Activated CD4-positive, alpha-beta memory T cell treated with anti-CD3 and anti-CD28 coated beads, Interleukin-2, amount 10 ng/mL, durations not matched to agents 7 days and 5 days (primary cell): ENCODE measurements at regions not wholly inside any gene's neighbourhood (a gene's known extent, or its start where the extent isn't known, plus 50 kb on each side); places are given as distances from the start of the nearest gene placed in this dataset.

Source experiments
- CTCF ChIA-PET: fragments of 350-600 bp; sonication (Branson Sonifier 250); formaldehyde crosslinking; loops from one replicate; lab custom pipeline; 2021; ENCODE audit warnings: antibody characterized with exemption, inconsistent platforms; lab: Charles Lee
- POLR2A ChIA-PET: fragments of 350-600 bp; sonication (Branson Sonifier 250); formaldehyde crosslinking; loops from one replicate; lab custom pipeline; 2021; ENCODE audit warnings: antibody characterized with exemption; lab: Charles Lee
- DNase-seq: peaks from one replicate; pipeline ENCODE4 v3.0.0-alpha.2; 2020
- H3K27ac Mint-ChIP-seq: one replicate; pipeline ENCODE4 v1.8.0; 2021; ENCODE audit warnings: mild to moderate bottlenecking, mixed read lengths
- H3K27me3 Mint-ChIP-seq: one replicate; pipeline ENCODE4 v1.8.0; 2021; ENCODE audit warnings: mixed read lengths
- H3K36me3 Mint-ChIP-seq: one replicate; pipeline ENCODE4 v1.8.0; 2021; ENCODE audit warnings: low read depth, mixed read lengths
- H3K4me1 Mint-ChIP-seq: one replicate; pipeline ENCODE4 v1.8.0; 2021; ENCODE audit warnings: mixed read lengths
- H3K4me3 Mint-ChIP-seq: one replicate; pipeline ENCODE4 v1.8.0; 2021; ENCODE audit warnings: mild to moderate bottlenecking, mixed read lengths
- H3K9me3 Mint-ChIP-seq: one replicate; pipeline ENCODE4 v1.8.0; 2021; ENCODE audit warnings: mixed read lengths

- CTCF ChIA-PET, result no interaction called here
- no peak for DNase-seq
- H3K4me1 Mint-ChIP-seq, result no peaks in the 10 kb centered on the region
Measured at GRCh38 chrX:39836802-39837420, 260.8 kb downstream of the BCOR start.

GRCh38 chrX:39837688-39838087 lies 260.1 kb downstream of the BCOR start:
- POLR2A ChIA-PET, result no interaction called here
- no peak for DNase-seq

More at GRCh38 chrX:39836802-39837420, 260.8 kb downstream of the BCOR start:
- Mint-ChIP-seq H3K27me3 (no peaks in the 10 kb centered on the region), H3K27ac (no peak overlapping the region), H3K36me3 (no peaks in the 10 kb centered on the region), H3K9me3 (no peaks in the 10 kb centered on the region), H3K4me3 (no peak overlapping the region)
- POLR2A ChIA-PET, result interaction anchor here (0.8 kb wide), 1 partner anchor 17 kb away, joined by 3 read pairs; no protein-coding TSS in a partner anchor

GRCh38 chrX:39839371-39839770 lies 258.4 kb downstream of the BCOR start:
- Mint-ChIP-seq H3K27ac (no peak overlapping the region), H3K4me3 (no peak overlapping the region), H3K27me3 (no peaks in the 10 kb centered on the region), H3K36me3 (no peaks in the 10 kb centered on the region), H3K4me1 (no peaks in the 10 kb centered on the region), H3K9me3 (no peaks in the 10 kb centered on the region)
- no peak for DNase-seq
- ChIA-PET POLR2A (no interaction called here), CTCF (no interaction called here)

More at GRCh38 chrX:39837688-39838087, 260.1 kb downstream of the BCOR start:
- CTCF ChIA-PET, result no interaction called here
- H3K4me1 Mint-ChIP-seq, result no peaks in the 10 kb centered on the region
- H3K9me3 Mint-ChIP-seq, result no peaks in the 10 kb centered on the region
- H3K4me3 Mint-ChIP-seq, result no peak overlapping the region
- H3K27me3 Mint-ChIP-seq, result no peaks in the 10 kb centered on the region
- H3K27ac Mint-ChIP-seq, result no peak overlapping the region
- H3K36me3 Mint-ChIP-seq, result no peaks in the 10 kb centered on the region

- CTCF ChIA-PET, result no interaction called here
- DNase-seq, result no peak
- H3K27ac Mint-ChIP-seq, result no peak overlapping the region
- H3K9me3 Mint-ChIP-seq, result no peaks in the 10 kb centered on the region
- no peaks in the 10 kb centered on the region for H3K36me3 Mint-ChIP-seq
- no peak overlapping the region for H3K4me3 Mint-ChIP-seq
- H3K27me3 Mint-ChIP-seq, result no peaks in the 10 kb centered on the region
- POLR2A ChIA-PET, result interaction anchor here (0.7 kb wide), 1 partner anchor 14 kb away, joined by 3 read pairs; no protein-coding TSS in a partner anchor
- H3K4me1 Mint-ChIP-seq, result no peaks in the 10 kb centered on the region
Measured at GRCh38 chrX:39840133-39840532, 257.6 kb downstream of the BCOR start.

GRCh38 chrX:39840581-39841093 lies 257.1 kb downstream of the BCOR start:
- Mint-ChIP-seq H3K4me1 (no peaks in the 10 kb centered on the region), H3K27ac (no peak overlapping the region), H3K9me3 (no peaks in the 10 kb centered on the region), H3K36me3 (no peaks in the 10 kb centered on the region), H3K4me3 (no peak overlapping the region), H3K27me3 (no peaks in the 10 kb centered on the region)
- DNase-seq, result no peak
- ChIA-PET POLR2A (interaction anchor here (0.7 kb wide), 1 partner anchor 13 kb away, joined by 3 read pairs; no protein-coding TSS in a partner anchor), CTCF (no interaction called here)

- CTCF ChIA-PET, result interaction anchor here (0.8 kb wide), 1 partner anchor 111 kb away, joined by 3 read pairs; no protein-coding TSS in a partner anchor
- H3K36me3 Mint-ChIP-seq, result peaks cover 3% of the 10 kb centered on the region
- H3K27ac Mint-ChIP-seq, result no peak overlapping the region
- no peak overlapping the region for H3K4me3 Mint-ChIP-seq
- POLR2A ChIA-PET, result no interaction called here
- no peak for DNase-seq
- no peaks in the 10 kb centered on the region for H3K4me1 Mint-ChIP-seq
- no peaks in the 10 kb centered on the region for H3K27me3 Mint-ChIP-seq
- H3K9me3 Mint-ChIP-seq, result no peaks in the 10 kb centered on the region
Measured at GRCh38 chrX:39841604-39842003, 256.2 kb downstream of the BCOR start.

GRCh38 chrX:39842281-39842973 lies 255.3 kb downstream of the BCOR start:
- Mint-ChIP-seq H3K36me3 (peaks cover 5% of the 10 kb centered on the region), H3K27ac (no peak overlapping the region), H3K27me3 (no peaks in the 10 kb centered on the region), H3K9me3 (no peaks in the 10 kb centered on the region), H3K4me1 (no peaks in the 10 kb centered on the region), H3K4me3 (no peak overlapping the region)
- DNase-seq, result no peak
- CTCF ChIA-PET, result no interaction called here
- POLR2A ChIA-PET, result no interaction called here

- DNase-seq, result no peak
- Mint-ChIP-seq H3K27me3 (no peaks in the 10 kb centered on the region), H3K9me3 (no peaks in the 10 kb centered on the region), H3K4me1 (no peaks in the 10 kb centered on the region), H3K4me3 (no peak overlapping the region), H3K27ac (no peak overlapping the region), H3K36me3 (peaks cover 5% of the 10 kb centered on the region)
- ChIA-PET CTCF (no interaction called here), POLR2A (no interaction called here)
Measured at GRCh38 chrX:39843318-39843717, 254.4 kb downstream of the BCOR start.

GRCh38 chrX:39845233-39845632 lies 252.5 kb downstream of the BCOR start:
- POLR2A ChIA-PET, result no interaction called here
- no peaks in the 10 kb centered on the region for H3K4me1 Mint-ChIP-seq
- CTCF ChIA-PET, result no interaction called here
- H3K27me3 Mint-ChIP-seq, result no peaks in the 10 kb centered on the region
- no peak overlapping the region for H3K27ac Mint-ChIP-seq
- H3K4me3 Mint-ChIP-seq, result no peak overlapping the region
- DNase-seq, result no peak
- H3K9me3 Mint-ChIP-seq, result no peaks in the 10 kb centered on the region
- H3K36me3 Mint-ChIP-seq, result peaks cover 10% of the 10 kb centered on the region

- Mint-ChIP-seq H3K27me3 (no peaks in the 10 kb centered on the region), H3K4me1 (peaks cover 5% of the 10 kb centered on the region), H3K4me3 (no peak overlapping the region), H3K36me3 (peaks cover 12% of the 10 kb centered on the region), H3K9me3 (no peaks in the 10 kb centered on the region), H3K27ac (no peak overlapping the region)
- ChIA-PET POLR2A (no interaction called here), CTCF (no interaction called here)
- DNase-seq, result no peak
Measured at GRCh38 chrX:39846460-39846859, 251.3 kb downstream of the BCOR start.

- Mint-ChIP-seq H3K27ac (no peak overlapping the region), H3K4me3 (no peak overlapping the region), H3K4me1 (peaks cover 19% of the 10 kb centered on the region), H3K9me3 (no peaks in the 10 kb centered on the region), H3K27me3 (no peaks in the 10 kb centered on the region), H3K36me3 (peaks cover 24% of the 10 kb centered on the region)
- POLR2A ChIA-PET, result no interaction called here
- CTCF ChIA-PET, result no interaction called here
- no peak for DNase-seq
Measured at GRCh38 chrX:39848243-39848642, 249.5 kb downstream of the BCOR start.

- Mint-ChIP-seq H3K27ac (no peak overlapping the region), H3K9me3 (no peaks in the 10 kb centered on the region), H3K36me3 (peaks cover 27% of the 10 kb centered on the region), H3K27me3 (no peaks in the 10 kb centered on the region), H3K4me3 (no peak overlapping the region), H3K4me1 (peaks cover 24% of the 10 kb centered on the region)
- ChIA-PET POLR2A (no interaction called here), CTCF (no interaction called here)
- no peak for DNase-seq
Measured at GRCh38 chrX:39848900-39849299, 248.9 kb downstream of the BCOR start.

- CTCF ChIA-PET, result no interaction called here
- Mint-ChIP-seq H3K9me3 (no peaks in the 10 kb centered on the region), H3K4me3 (no peak overlapping the region), H3K27ac (no peak overlapping the region), H3K4me1 (peaks cover 30% of the 10 kb centered on the region), H3K36me3 (peaks cover 28% of the 10 kb centered on the region), H3K27me3 (no peaks in the 10 kb centered on the region)
- POLR2A ChIA-PET, result interaction anchor here (1.0 kb wide), 1 partner anchor 20 kb away, joined by 3 read pairs; no protein-coding TSS in a partner anchor
- DNase-seq, result no peak
Measured at GRCh38 chrX:39850209-39850608, 247.5 kb downstream of the BCOR start.
